Testis (tissue), 2 donors: ENCODE measurements at regions not wholly inside any gene's neighbourhood (a gene's known extent, or its start where the extent isn't known, plus 50 kb on each side); places are given as distances from the start of the nearest gene placed in this dataset.

Experiments
- DNase-seq: peaks from one replicate; pipeline ENCODE4 v3.0.0-alpha.2; 2019
- H3K27ac ChIP-seq, 2 donors: fragments of 200-600 bp; sonication (generic); one replicate each; pipeline ENCODE4 v1.5.1; 2019
- H3K27me3 ChIP-seq: fragments of 200-600 bp; sonication (generic); one replicate; pipeline ENCODE4 v1.5.1; 2019
- H3K36me3 ChIP-seq: fragments of 200-600 bp; sonication (generic); one replicate; pipeline ENCODE4 v1.5.1; 2017; ENCODE audit warnings: low read depth; ENCODE audit errors: missing control alignments
- H3K4me1 ChIP-seq: fragments of 200-600 bp; sonication (generic); one replicate; pipeline ENCODE4 v1.5.1; 2019
- H3K4me3 ChIP-seq, 2 donors: fragments of 200-600 bp; sonication (generic); one replicate each; pipeline ENCODE4 v1.5.1; 2017 to 2019
- H3K9me3 ChIP-seq: fragments of 200-600 bp; sonication (generic); one replicate; pipeline ENCODE4 v1.5.1; 2017
- CTCF ChIP-seq, 3 experiments: fragments of 450-650 bp in 2 of 3; fragments of 200-600 bp in 1 of 3; sonication (generic) in 1 of 3; IDR thresholded peaks; one replicate each; pipeline ENCODE4 v1.5.1; 2016 to 2019; ENCODE audit warnings: antibody characterized with exemption in 3 of 3, mild to moderate bottlenecking in 2 of 3, moderate library complexity in 1 of 3
- POLR2A ChIP-seq: fragments of 450-650 bp; IDR thresholded peaks from one replicate; pipeline ENCODE4 v1.6.1; 2017; ENCODE audit warnings: antibody characterized with exemption, mild to moderate bottlenecking, moderate library complexity
- WGBS, 2 donors: methylation state at CpG; one replicate each; pipeline ENCODE4 v1.1.5; 2018; 5-methylcytosine and 5-hydroxymethylcytosine counted together
- intact Hi-C: fragments of 100-400 bp; cut with DNase I; formaldehyde crosslinking; loops from one replicate; pipeline ENCODE4 v1.15.1; 2023; ENCODE audit warnings: low total_unique reads

- WGBS, 2 donors, result 11 to 28% methylated on average over 2 of the region's 2 CpGs
- no peak for DNase-seq
- intact Hi-C loops, result no loop called here
- TF ChIP-seq CTCF (IDR thresholded peaks at IDR 0.05), result no peak
- TF ChIP-seq POLR2A, result no peak
- Histone ChIP-seq H3K36me3 (no peaks in the 10 kb centered on the region), H3K4me1 (no peaks in the 10 kb centered on the region), H3K9me3 (no peaks in the 10 kb centered on the region), H3K27ac (no peak overlapping the region), H3K4me3 (no peak overlapping the region), H3K27me3 (no peaks in the 10 kb centered on the region)
These were observed 79.8 kb upstream of the LOC128125822 start for GRCh38 chr6:63492476-63492875.

- Histone ChIP-seq H3K4me1 (no peaks in the 10 kb centered on the region), H3K9me3 (no peaks in the 10 kb centered on the region), H3K27me3 (no peaks in the 10 kb centered on the region), H3K27ac (no peak overlapping the region), H3K4me3 (no peak overlapping the region), H3K36me3 (no peaks in the 10 kb centered on the region)
- TF ChIP-seq CTCF (IDR thresholded peaks at IDR 0.05) (no peak), POLR2A (no peak)
- no peak for DNase-seq
- intact Hi-C loops, result no loop called here
- WGBS, 2 donors, result 71 to 82% methylated on average over 1 of the region's 1 CpG
These were observed 78.7 kb upstream of the LOC128125822 start for GRCh38 chr6:63493557-63493956.

- DNase-seq, result no peak
- TF ChIP-seq CTCF (IDR thresholded peaks at IDR 0.05), result no peak
- TF ChIP-seq POLR2A, result no peak
These were observed 75.9 kb upstream of the LOC128125822 start for GRCh38 chr6:63496361-63496804.

GRCh38 chr6:63502156-63502555 is 70.1 kb upstream of the LOC128125822 start:
- no peaks in the 10 kb centered on the region for H3K27me3 ChIP-seq
- TF ChIP-seq CTCF (IDR thresholded peaks at IDR 0.05), result no peak
- TF ChIP-seq POLR2A, result no peak
- H3K36me3 ChIP-seq, result no peaks in the 10 kb centered on the region
- no peak overlapping the region for H3K27ac ChIP-seq
- no peaks in the 10 kb centered on the region for H3K4me1 ChIP-seq
- no peaks in the 10 kb centered on the region for H3K9me3 ChIP-seq
- no peak for DNase-seq
- intact Hi-C loops, result no loop called here
- no peak overlapping the region for H3K4me3 ChIP-seq

More at GRCh38 chr6:63496361-63496804, 75.9 kb upstream of the LOC128125822 start:
- Histone ChIP-seq H3K27ac (no peak overlapping the region), H3K4me3 (no peak overlapping the region), H3K4me1 (no peaks in the 10 kb centered on the region), H3K27me3 (no peaks in the 10 kb centered on the region), H3K9me3 (no peaks in the 10 kb centered on the region), H3K36me3 (no peaks in the 10 kb centered on the region)
- WGBS, 2 donors, result 45 to 64% methylated on average over 2 of the region's 2 CpGs
- intact Hi-C loops, result no loop called here

GRCh38 chr6:63503199-63503598 is 69.1 kb upstream of the LOC128125822 start:
- no peaks in the 10 kb centered on the region for H3K27me3 ChIP-seq
- intact Hi-C loops, result no loop called here
- no peak overlapping the region for H3K4me3 ChIP-seq
- DNase-seq, result no peak
- no peaks in the 10 kb centered on the region for H3K9me3 ChIP-seq
- WGBS, 2 donors, result 89 to 96% methylated on average over 5 of the region's 5 CpGs
- TF ChIP-seq POLR2A (no peak), CTCF (IDR thresholded peaks at IDR 0.05) (no peak)
- no peaks in the 10 kb centered on the region for H3K4me1 ChIP-seq
- H3K27ac ChIP-seq, result no peak overlapping the region
- no peaks in the 10 kb centered on the region for H3K36me3 ChIP-seq
